ENCODE measurements at regions not wholly inside any gene's neighbourhood (a gene's known extent, or its start where the extent isn't known, plus 50 kb on each side); places are given as distances from the start of the nearest gene placed in this dataset.

DNA sequence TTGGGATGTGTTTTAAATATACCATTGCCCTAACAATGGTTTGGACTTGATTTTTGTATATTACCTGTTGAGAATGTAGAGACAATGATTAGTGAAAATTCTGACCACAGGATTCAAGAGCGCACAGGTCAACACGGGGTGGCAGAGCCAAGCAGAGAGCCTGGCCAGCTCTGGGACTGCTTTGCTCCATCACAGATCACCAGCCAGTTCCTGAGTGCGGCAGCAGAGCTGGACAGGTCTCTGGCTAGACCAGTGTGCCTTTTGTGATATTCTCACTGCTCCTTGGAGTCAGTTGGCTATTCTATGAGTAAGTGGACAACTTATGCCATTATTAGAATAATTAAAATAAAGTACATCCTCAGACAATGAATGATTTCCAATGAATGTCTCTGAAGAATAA is 351.2 kb upstream of the ATP10A start:
- H3K9me3 ChIP-seq (ENCODE audit: control extremely low read depth in 1 of 3, control insufficient read depth in 2 of 3, insufficient read depth in 1 of 3, low read length in 2 of 3) = no peaks in the 10 kb centered on the region
- CTCF ChIA-PET = no interaction called here
- H3K27ac Mint-ChIP-seq = no peak overlapping the region
- no peak overlapping the region for H3K27ac ChIP-seq (ENCODE audit: low read length in 2 of 2)
- H2AFZ ChIP-seq (ENCODE audit: insufficient read depth, low read depth, low read length, poor library complexity, severe bottlenecking) = no peak overlapping the region
- POLR2A ChIA-PET = no interaction called here
- H3K36me3 ChIP-seq (replicated peaks in 1 of 2; ENCODE audit: control extremely low read depth in 1 of 2, control insufficient read depth in 1 of 2, extremely low read depth in 1 of 2, insufficient read depth in 2 of 2, low read length in 1 of 2) = no peaks in the 10 kb centered on the region
- peaks cover 2% of the 10 kb centered on the region for H3K9me3 Mint-ChIP-seq (ENCODE audit: insufficient read depth)
- TF ChIP-seq, protein P1, sequence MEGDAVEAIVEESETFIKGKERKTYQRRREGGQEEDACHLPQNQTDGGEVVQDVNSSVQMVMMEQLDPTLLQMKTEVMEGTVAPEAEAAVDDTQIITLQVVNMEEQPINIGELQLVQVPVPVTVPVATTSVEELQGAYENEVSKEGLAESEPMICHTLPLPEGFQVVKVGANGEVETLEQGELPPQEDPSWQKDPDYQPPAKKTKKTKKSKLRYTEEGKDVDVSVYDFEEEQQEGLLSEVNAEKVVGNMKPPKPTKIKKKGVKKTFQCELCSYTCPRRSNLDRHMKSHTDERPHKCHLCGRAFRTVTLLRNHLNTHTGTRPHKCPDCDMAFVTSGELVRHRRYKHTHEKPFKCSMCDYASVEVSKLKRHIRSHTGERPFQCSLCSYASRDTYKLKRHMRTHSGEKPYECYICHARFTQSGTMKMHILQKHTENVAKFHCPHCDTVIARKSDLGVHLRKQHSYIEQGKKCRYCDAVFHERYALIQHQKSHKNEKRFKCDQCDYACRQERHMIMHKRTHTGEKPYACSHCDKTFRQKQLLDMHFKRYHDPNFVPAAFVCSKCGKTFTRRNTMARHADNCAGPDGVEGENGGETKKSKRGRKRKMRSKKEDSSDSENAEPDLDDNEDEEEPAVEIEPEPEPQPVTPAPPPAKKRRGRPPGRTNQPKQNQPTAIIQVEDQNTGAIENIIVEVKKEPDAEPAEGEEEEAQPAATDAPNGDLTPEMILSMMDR (IDR thresholded peaks at IDR 0.05) = no peak
- TF ChIP-seq EZH2 (IDR thresholded peaks at IDR 0.05; ENCODE audit: borderline replicate concordance, insufficient read depth, low read depth, low read length, poor library complexity, severe bottlenecking) = no peak
- no peaks in the 10 kb centered on the region for H3K79me2 ChIP-seq (ENCODE audit: control insufficient read depth, insufficient read depth, low read length)
- no peak overlapping the region for H3K4me3 ChIP-seq (ENCODE audit: control extremely low read depth in 1 of 5, extremely low read depth in 1 of 5, insufficient read depth in 1 of 5, low read depth in 2 of 5, low read length in 4 of 5)
- H3K27me3 Mint-ChIP-seq = no peaks in the 10 kb centered on the region
- no peaks in the 10 kb centered on the region for H3K4me1 ChIP-seq (ENCODE audit: control insufficient read depth in 2 of 2, insufficient read depth in 2 of 2, low read length in 2 of 2)
- ATAC-seq (ENCODE audit: low read depth) = no peak
- H3K4me3 Mint-ChIP-seq = no peak overlapping the region
- H3K4me1 Mint-ChIP-seq = no peaks in the 10 kb centered on the region
- no peaks in the 10 kb centered on the region for H3K27me3 ChIP-seq (replicated peaks in 1 of 4; ENCODE audit: control extremely low read depth in 1 of 4, control insufficient read depth in 3 of 4, insufficient read depth in 4 of 4, low read length in 3 of 4)
- intact Hi-C loops (cut with micrococcal nuclease) = no loop called here
- H4K20me1 ChIP-seq (ENCODE audit: control insufficient read depth, insufficient read depth, low read length, poor library complexity, severe bottlenecking) = no peaks in the 10 kb centered on the region
- 84% methylated on average over 2 of the region's 3 CpGs for WGBS (ENCODE audit: insufficient coverage)
- H3K4me2 ChIP-seq (replicated peaks; ENCODE audit: low read depth, low read length, poor library complexity, severe bottlenecking) = no peak overlapping the region
- H3K9ac ChIP-seq (ENCODE audit: low read length) = no peak overlapping the region
- no peak for DNase-seq

DNA sequence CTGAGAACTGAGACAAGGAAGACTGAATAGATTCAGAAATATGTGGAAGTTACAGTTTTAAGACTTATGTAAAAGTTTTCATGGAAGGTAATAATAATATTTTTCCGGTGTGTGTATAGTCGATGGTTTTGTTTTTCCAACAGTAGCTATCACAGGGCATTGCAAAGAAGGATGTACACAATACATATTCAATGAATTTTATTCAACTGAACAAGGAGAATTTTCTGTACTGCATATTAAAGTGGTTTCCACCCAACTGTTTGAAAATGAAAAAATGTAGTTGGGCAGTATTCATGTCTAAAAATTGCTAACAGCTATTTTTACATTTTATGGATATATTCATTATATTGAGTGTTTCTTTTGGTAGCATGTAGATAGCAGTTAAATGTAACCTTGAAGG is 350.3 kb upstream of the ATP10A start:
- Histone ChIP-seq H3K4me2 (replicated peaks; ENCODE audit: low read depth, low read length, poor library complexity, severe bottlenecking) (no peak overlapping the region), H3K4me1 (ENCODE audit: control insufficient read depth in 2 of 2, insufficient read depth in 2 of 2, low read length in 2 of 2) (no peaks in the 10 kb centered on the region), H3K4me3 (ENCODE audit: control extremely low read depth in 1 of 5, extremely low read depth in 1 of 5, insufficient read depth in 1 of 5, low read depth in 2 of 5, low read length in 4 of 5) (no peak overlapping the region), H3K9ac (ENCODE audit: low read length) (no peak overlapping the region), H3K79me2 (ENCODE audit: control insufficient read depth, insufficient read depth, low read length) (no peaks in the 10 kb centered on the region), H3K9me3 (ENCODE audit: control extremely low read depth in 1 of 3, control insufficient read depth in 2 of 3, insufficient read depth in 1 of 3, low read length in 2 of 3) (no peaks in the 10 kb centered on the region), H3K27me3 (replicated peaks in 1 of 4; ENCODE audit: control extremely low read depth in 1 of 4, control insufficient read depth in 3 of 4, insufficient read depth in 4 of 4, low read length in 3 of 4) (no peaks in the 10 kb centered on the region), H2AFZ (ENCODE audit: insufficient read depth, low read depth, low read length, poor library complexity, severe bottlenecking) (no peak overlapping the region), H3K36me3 (replicated peaks in 1 of 2; ENCODE audit: control extremely low read depth in 1 of 2, control insufficient read depth in 1 of 2, extremely low read depth in 1 of 2, insufficient read depth in 2 of 2, low read length in 1 of 2) (no peaks in the 10 kb centered on the region), H4K20me1 (ENCODE audit: control insufficient read depth, insufficient read depth, low read length, poor library complexity, severe bottlenecking) (no peaks in the 10 kb centered on the region), H3K27ac (ENCODE audit: low read length in 2 of 2) (no peak overlapping the region)
- ChIA-PET CTCF (no interaction called here), POLR2A (no interaction called here)
- intact Hi-C loops (cut with micrococcal nuclease) = no loop called here
- no peak for TF ChIP-seq EZH2 (IDR thresholded peaks at IDR 0.05; ENCODE audit: borderline replicate concordance, insufficient read depth, low read depth, low read length, poor library complexity, severe bottlenecking)
- TF ChIP-seq, protein P1 (IDR thresholded peaks at IDR 0.05) = no peak
- no peaks in the 10 kb centered on the region for H3K4me1 Mint-ChIP-seq
- H3K4me3 Mint-ChIP-seq = no peak overlapping the region
- H3K9me3 Mint-ChIP-seq (ENCODE audit: insufficient read depth) = peaks cover 2% of the 10 kb centered on the region
- H3K27ac Mint-ChIP-seq = no peak overlapping the region
- no peaks in the 10 kb centered on the region for H3K27me3 Mint-ChIP-seq
- no CpG with 5 or more reads among the region's 2 CpGs for WGBS (ENCODE audit: insufficient coverage)
- ATAC-seq (ENCODE audit: low read depth) = no peak
- DNase-seq = no peak
